Activated T-cell treated with anti-CD3 and anti-CD28 coated beads, Interleukin-2, amount 50 U/mL, for 72 hours (primary cell): ENCODE measurements at regions not wholly inside any gene's neighbourhood (a gene's known extent, or its start where the extent isn't known, plus 50 kb on each side); places are given as distances from the start of the nearest gene placed in this dataset.

Experiments used
- ATAC-seq, 2 donors: fragments of 150-1000 bp; cut with Tn5 transposase; replicated peaks in 1 of 2; 2 replicates each; pipeline ENCODE4 v1.10.0; 2021; ENCODE audit warnings: moderate library complexity in 2 of 2, mild to moderate bottlenecking in 1 of 2
- DNase-seq, 2 donors: peaks; one replicate each; pipeline ENCODE4 v3.0.0; 2021 to 2022; ENCODE audit warnings: mixed read lengths in 1 of 2
- H3K27ac Mint-ChIP-seq: one replicate; pipeline ENCODE4 v1.8.0; 2022; ENCODE audit warnings: mild to moderate bottlenecking, moderate library complexity, mixed read lengths
- H3K27me3 Mint-ChIP-seq: one replicate; pipeline ENCODE4 v1.8.0; 2022; ENCODE audit warnings: low read depth, mixed read lengths
- H3K36me3 Mint-ChIP-seq, 2 donors: one replicate each; pipeline ENCODE4 v1.8.0; 2022; ENCODE audit warnings: mixed read lengths in 2 of 2, mild to moderate bottlenecking in 1 of 2; ENCODE audit not compliant: insufficient read depth in 2 of 2
- H3K4me1 Mint-ChIP-seq: one replicate; pipeline ENCODE4 v1.8.0; 2022; ENCODE audit warnings: low read depth, mixed read lengths
- H3K4me3 Mint-ChIP-seq, 2 donors: one replicate each; pipeline ENCODE4 v1.8.0; 2022; ENCODE audit warnings: mild to moderate bottlenecking in 2 of 2, mixed read lengths in 2 of 2, moderate library complexity in 2 of 2
- H3K9me3 Mint-ChIP-seq, 2 donors: one replicate each; pipeline ENCODE4 v1.8.0; 2022; ENCODE audit warnings: mixed read lengths in 2 of 2

- DNase-seq (no peak), ATAC-seq (no peak)
- Mint-ChIP-seq H3K4me3 (no peak overlapping the region), H3K9me3 (no peaks in the 10 kb centered on the region), H3K36me3 (no peaks in the 10 kb centered on the region), H3K4me1 (no peaks in the 10 kb centered on the region), H3K27ac (no peak overlapping the region), H3K27me3 (peaks cover 27% of the 10 kb centered on the region)
Observed at GRCh38 chr5:53350991-53351770, 129.2 kb upstream of the FST start.

GRCh38 chr5:53355316-53355715 lies 125.1 kb upstream of the FST start:
- H3K27me3 Mint-ChIP-seq = peaks cover 16% of the 10 kb centered on the region
- DNase-seq (no peak), ATAC-seq (no peak)
- peaks cover 3 to 4% of the 10 kb centered on the region in 2 donors for H3K9me3 Mint-ChIP-seq
- H3K4me3 Mint-ChIP-seq = no peak overlapping the region
- no peaks in the 10 kb centered on the region for H3K4me1 Mint-ChIP-seq
- no peaks in the 10 kb centered on the region for H3K36me3 Mint-ChIP-seq
- H3K27ac Mint-ChIP-seq = no peak overlapping the region

GRCh38 chr5:53355931-53356330 lies 124.5 kb upstream of the FST start:
- Mint-ChIP-seq H3K27me3 (peaks cover 10% of the 10 kb centered on the region), H3K4me1 (no peaks in the 10 kb centered on the region), H3K36me3 (no peaks in the 10 kb centered on the region), H3K27ac (no peak overlapping the region), H3K4me3 (no peak overlapping the region), H3K9me3 (peaks cover 3 to 4% of the 10 kb centered on the region in 2 donors)
- DNase-seq = no peak
- no peak for ATAC-seq

- Mint-ChIP-seq H3K4me3 (no peak overlapping the region), H3K4me1 (no peaks in the 10 kb centered on the region), H3K9me3 (peaks cover 3 to 4% of the 10 kb centered on the region in 2 donors), H3K36me3 (no peaks in the 10 kb centered on the region), H3K27ac (no peak overlapping the region), H3K27me3 (peaks cover 6% of the 10 kb centered on the region)
- DNase-seq (no peak), ATAC-seq (peak in 1 of 2 donors; percentile 69)
Observed at GRCh38 chr5:53357439-53357838, 123.0 kb upstream of the FST start.

- Mint-ChIP-seq H3K27ac (no peak overlapping the region), H3K27me3 (peaks cover 6% of the 10 kb centered on the region), H3K9me3 (peaks cover 3 to 4% of the 10 kb centered on the region in 2 donors), H3K4me3 (no peak overlapping the region), H3K36me3 (no peaks in the 10 kb centered on the region), H3K4me1 (no peaks in the 10 kb centered on the region)
- ATAC-seq (no peak), DNase-seq (no peak)
Observed at GRCh38 chr5:53358794-53359193, 121.6 kb upstream of the FST start.

GRCh38 chr5:53359916-53360517 lies 120.4 kb upstream of the FST start:
- Mint-ChIP-seq H3K9me3 (peaks cover 3 to 4% of the 10 kb centered on the region in 2 donors), H3K36me3 (no peaks in the 10 kb centered on the region), H3K4me3 (no peak overlapping the region), H3K27me3 (peaks cover 6% of the 10 kb centered on the region), H3K4me1 (no peaks in the 10 kb centered on the region), H3K27ac (no peak overlapping the region)
- DNase-seq = no peak
- ATAC-seq = no peak

- H3K27ac Mint-ChIP-seq = no peak overlapping the region
- H3K36me3 Mint-ChIP-seq = no peaks in the 10 kb centered on the region
- H3K27me3 Mint-ChIP-seq = peaks cover 6% of the 10 kb centered on the region
- DNase-seq (no peak), ATAC-seq (no peak)
- H3K4me3 Mint-ChIP-seq = no peak overlapping the region
- H3K4me1 Mint-ChIP-seq = no peaks in the 10 kb centered on the region
- peaks cover 3 to 4% of the 10 kb centered on the region in 2 donors for H3K9me3 Mint-ChIP-seq
Observed at GRCh38 chr5:53360811-53361210, 119.6 kb upstream of the FST start.

GRCh38 chr5:53361708-53362107 lies 118.7 kb upstream of the FST start:
- Mint-ChIP-seq H3K4me1 (peaks cover 4% of the 10 kb centered on the region), H3K27ac (no peak overlapping the region), H3K4me3 (no peak overlapping the region), H3K27me3 (peaks cover 6% of the 10 kb centered on the region), H3K36me3 (peaks cover 0 to 2% of the 10 kb centered on the region in 2 donors), H3K9me3 (peaks cover 3 to 4% of the 10 kb centered on the region in 2 donors)
- ATAC-seq (no peak), DNase-seq (no peak)

GRCh38 chr5:53362521-53362941 lies 117.9 kb upstream of the FST start:
- no peak for ATAC-seq
- peaks cover 3 to 4% of the 10 kb centered on the region in 2 donors for H3K9me3 Mint-ChIP-seq

GRCh38 chr5:53364061-53364460 lies 116.4 kb upstream of the FST start:
- Mint-ChIP-seq H3K4me3 (no peak overlapping the region), H3K27me3 (no peaks in the 10 kb centered on the region), H3K4me1 (peaks cover 4% of the 10 kb centered on the region), H3K27ac (no peak overlapping the region), H3K9me3 (no peaks in the 10 kb centered on the region), H3K36me3 (peaks cover 0 to 2% of the 10 kb centered on the region in 2 donors)
- DNase-seq = no peak
- ATAC-seq = no peak

More at GRCh38 chr5:53362521-53362941, 117.9 kb upstream of the FST start:
- Mint-ChIP-seq H3K27me3 (peaks cover 6% of the 10 kb centered on the region), H3K4me1 (peaks cover 4% of the 10 kb centered on the region), H3K36me3 (peaks cover 0 to 2% of the 10 kb centered on the region in 2 donors), H3K27ac (no peak overlapping the region), H3K4me3 (no peak overlapping the region)
- no peak for DNase-seq

- H3K4me1 Mint-ChIP-seq = peaks cover 4% of the 10 kb centered on the region
- H3K27ac Mint-ChIP-seq = peak overlapping the region; percentile 88
- H3K36me3 Mint-ChIP-seq = peaks cover 0 to 2% of the 10 kb centered on the region in 2 donors
- no peak for DNase-seq
- peak overlapping the region; percentile 35 to 65 for H3K4me3 Mint-ChIP-seq
- H3K9me3 Mint-ChIP-seq = no peaks in the 10 kb centered on the region
- ATAC-seq = peak; percentile 90 to 92
- peaks cover 15% of the 10 kb centered on the region for H3K27me3 Mint-ChIP-seq
Observed at GRCh38 chr5:53366245-53366644, 114.2 kb upstream of the FST start.

GRCh38 chr5:53367727-53368126 lies 112.7 kb upstream of the FST start:
- Mint-ChIP-seq H3K4me1 (peaks cover 4% of the 10 kb centered on the region), H3K27me3 (peaks cover 15% of the 10 kb centered on the region), H3K36me3 (peaks cover 0 to 2% of the 10 kb centered on the region in 2 donors), H3K4me3 (no peak overlapping the region), H3K9me3 (no peaks in the 10 kb centered on the region), H3K27ac (no peak overlapping the region)
- DNase-seq (no peak), ATAC-seq (peak; percentile 46 to 63)

GRCh38 chr5:53368516-53368915 lies 111.9 kb upstream of the FST start:
- Mint-ChIP-seq H3K27ac (no peak overlapping the region), H3K27me3 (peaks cover 15% of the 10 kb centered on the region), H3K9me3 (no peaks in the 10 kb centered on the region), H3K4me3 (no peak overlapping the region), H3K36me3 (peaks cover 0 to 2% of the 10 kb centered on the region in 2 donors), H3K4me1 (peaks cover 9% of the 10 kb centered on the region)
- DNase-seq (no peak), ATAC-seq (no peak)
